Right atrium auricular region (tissue), 2 donors: ENCODE measurements at regions not wholly inside any gene's neighbourhood (a gene's known extent, or its start where the extent isn't known, plus 50 kb on each side); places are given as distances from the start of the nearest gene placed in this dataset.
"Not testable (repeated sequence)": the region's sequence is repeated elsewhere in the genome, so short reads cannot be mapped to it uniquely, and the experiment has no call there.

ENCODE experiments used
- DNase-seq: peaks from one replicate; pipeline ENCODE4 v3.0.0-alpha.2; 2019; ENCODE audit warnings: low spot score
- H3K27ac ChIP-seq, 2 donors: fragments of 200-600 bp; sonication (generic); 1 replicate in 1 of 2; 2 replicates in 1 of 2; pipeline ENCODE4 v1.5.1; 2016 to 2019
- H3K27me3 ChIP-seq, 2 donors: fragments of 200-600 bp; sonication (generic); one replicate each; pipeline versions ENCODE4 v1.5.1 to v1.6.0; 2017 to 2019
- H3K36me3 ChIP-seq: fragments of 200-600 bp; sonication (generic); one replicate; pipeline ENCODE4 v1.5.1; 2016
- H3K4me1 ChIP-seq, 2 donors: fragments of 200-600 bp; sonication (generic); one replicate each; pipeline versions ENCODE4 v1.5.1 to v1.6.0; 2017 to 2019
- H3K4me3 ChIP-seq, 2 donors: fragments of 200-600 bp; sonication (generic); 1 replicate in 1 of 2; 2 replicates in 1 of 2; pipeline ENCODE4 v1.5.1; 2017 to 2019; ENCODE audit warnings: mild to moderate bottlenecking in 1 of 2, moderate library complexity in 1 of 2
- H3K9me3 ChIP-seq, 2 donors: fragments of 200-600 bp; sonication (generic); one replicate each; pipeline ENCODE4 v1.5.1; 2019

- H3K9me3 ChIP-seq, H3K27me3 ChIP-seq, DNase-seq, H3K4me1 ChIP-seq, H3K27ac ChIP-seq, H3K4me3 ChIP-seq, H3K36me3 ChIP-seq: not testable (repeated sequence)
Measured at GRCh38 chr2:110350718-110351117, 121.9 kb downstream of the LIMS4 start.

- H3K36me3 ChIP-seq, H3K4me1 ChIP-seq, H3K27ac ChIP-seq, H3K27me3 ChIP-seq, H3K4me3 ChIP-seq, DNase-seq, H3K9me3 ChIP-seq: not testable (repeated sequence)
Measured at GRCh38 chr2:110348902-110349301, 123.7 kb downstream of the LIMS4 start.

GRCh38 chr2:110344405-110345035 lies 128.1 kb downstream of the LIMS4 start:
- H3K36me3 ChIP-seq, H3K4me3 ChIP-seq, DNase-seq, H3K27ac ChIP-seq, H3K27me3 ChIP-seq, H3K9me3 ChIP-seq, H3K4me1 ChIP-seq: not testable (repeated sequence)

GRCh38 chr2:110342077-110342476 lies 129.7 kb upstream of the MTLN start:
- H3K36me3 ChIP-seq, H3K4me3 ChIP-seq, H3K27ac ChIP-seq, DNase-seq, H3K27me3 ChIP-seq, H3K9me3 ChIP-seq, H3K4me1 ChIP-seq: not testable (repeated sequence)

GRCh38 chr2:110339126-110339525 lies 126.8 kb upstream of the MTLN start:
- H3K36me3 ChIP-seq, H3K9me3 ChIP-seq, H3K27me3 ChIP-seq, H3K27ac ChIP-seq, H3K4me1 ChIP-seq, DNase-seq, H3K4me3 ChIP-seq: not testable (repeated sequence)

- not testable (repeated sequence) for H3K9me3 ChIP-seq, H3K4me1 ChIP-seq, H3K36me3 ChIP-seq, H3K4me3 ChIP-seq, H3K27ac ChIP-seq, H3K27me3 ChIP-seq, DNase-seq
Measured at GRCh38 chr2:110338277-110339003, 126.1 kb upstream of the MTLN start.

- not testable (repeated sequence) for H3K4me1 ChIP-seq, DNase-seq, H3K36me3 ChIP-seq, H3K27me3 ChIP-seq, H3K27ac ChIP-seq, H3K4me3 ChIP-seq, H3K9me3 ChIP-seq
Measured at GRCh38 chr2:110336071-110336470, 123.7 kb upstream of the MTLN start.

GRCh38 chr2:110335415-110336049 lies 123.2 kb upstream of the MTLN start:
- H3K4me3 ChIP-seq, H3K27me3 ChIP-seq, H3K27ac ChIP-seq, H3K36me3 ChIP-seq, H3K9me3 ChIP-seq, H3K4me1 ChIP-seq: not testable (repeated sequence)
- DNase-seq, result peak; percentile 32

- not testable (repeated sequence) for H3K4me1 ChIP-seq, H3K27ac ChIP-seq, H3K36me3 ChIP-seq, H3K27me3 ChIP-seq, H3K4me3 ChIP-seq, H3K9me3 ChIP-seq
- DNase-seq, result peak; percentile 32
Measured at GRCh38 chr2:110333114-110334095, 121.1 kb upstream of the MTLN start.

- not testable (repeated sequence) for DNase-seq, H3K4me3 ChIP-seq, H3K27ac ChIP-seq, H3K36me3 ChIP-seq, H3K27me3 ChIP-seq, H3K9me3 ChIP-seq, H3K4me1 ChIP-seq
Measured at GRCh38 chr2:110331625-110332024, 119.3 kb upstream of the MTLN start.

- not testable (repeated sequence) for H3K27me3 ChIP-seq, H3K4me1 ChIP-seq, H3K36me3 ChIP-seq, H3K4me3 ChIP-seq, DNase-seq, H3K9me3 ChIP-seq, H3K27ac ChIP-seq
Measured at GRCh38 chr2:110329760-110330159, 117.4 kb upstream of the MTLN start.

- not testable (repeated sequence) for H3K4me3 ChIP-seq, H3K27ac ChIP-seq, DNase-seq, H3K27me3 ChIP-seq, H3K36me3 ChIP-seq, H3K4me1 ChIP-seq, H3K9me3 ChIP-seq
Measured at GRCh38 chr2:110329158-110329557, 116.8 kb upstream of the MTLN start.

GRCh38 chr2:110328677-110329076 lies 116.3 kb upstream of the MTLN start:
- H3K27me3 ChIP-seq, H3K4me3 ChIP-seq, DNase-seq, H3K27ac ChIP-seq, H3K36me3 ChIP-seq, H3K4me1 ChIP-seq, H3K9me3 ChIP-seq: not testable (repeated sequence)

GRCh38 chr2:110323832-110324231 lies 111.5 kb upstream of the MTLN start:
- H3K4me1 ChIP-seq, H3K9me3 ChIP-seq, H3K4me3 ChIP-seq, DNase-seq, H3K27me3 ChIP-seq, H3K27ac ChIP-seq, H3K36me3 ChIP-seq: not testable (repeated sequence)
